H1 (cell line): ENCODE measurements at regions not wholly inside any gene's neighbourhood (a gene's known extent, or its start where the extent isn't known, plus 50 kb on each side); places are given as distances from the start of the nearest gene placed in this dataset.

Experiments
- CBX8 ChIP-seq: fragments of 300-800, 300-1000 bp; sonication (generic); IDR thresholded peaks from 2 replicates; pipeline ENCODE4 v1.7.1; 2016; ENCODE audit warnings: low read depth, low read length, borderline replicate concordance
- EP300 ChIP-seq, 2 experiments: IDR thresholded peaks; 1 replicate in 1 of 2; 2 replicates in 1 of 2; pipeline ENCODE4 v1.6.1; 2011 to 2012; ENCODE audit warnings: low read depth in 2 of 2, low read length in 2 of 2, mild to moderate bottlenecking in 2 of 2, borderline replicate concordance in 1 of 2, inconsistent platforms in 1 of 2, moderate library complexity in 1 of 2
- EZH2 ChIP-seq: fragments of 200-600 bp; sonication (generic); IDR thresholded peaks from 2 replicates; pipeline ENCODE4 v1.7.1; 2012; ENCODE audit warnings: low read depth, mild to moderate bottlenecking, moderate library complexity, low read length, inconsistent platforms; ENCODE audit not compliant: severe bottlenecking
- KDM1A ChIP-seq: fragments of 200-600, 300-600 bp; sonication (generic); IDR thresholded peaks from 2 replicates; pipeline ENCODE4 v1.7.1; 2016; ENCODE audit warnings: mild to moderate bottlenecking, low read length, borderline replicate concordance
- NRF1 ChIP-seq: IDR thresholded peaks from 2 replicates; pipeline ENCODE4 v1.6.1; 2011; ENCODE audit warnings: mild to moderate bottlenecking, low read depth, low read length, improper control_type of control experiment

DNA sequence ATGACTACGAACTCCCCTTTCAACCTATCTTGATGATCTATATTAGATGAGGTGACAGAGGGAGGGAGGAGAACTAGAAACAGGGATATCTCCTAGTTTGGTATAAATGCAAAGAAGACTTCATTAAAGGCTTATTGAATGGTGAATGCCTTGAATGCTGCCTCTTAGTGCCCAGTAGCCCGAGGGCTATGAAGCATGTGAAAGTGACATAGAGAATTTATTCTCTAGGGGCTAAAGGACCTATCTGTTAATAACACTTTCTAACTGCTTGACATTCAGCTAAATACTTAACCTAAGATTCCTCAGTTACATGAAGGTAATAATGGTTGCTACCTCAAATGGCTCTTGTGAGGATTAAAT is 764.1 kb downstream of the LTN1 start (continued):
- TF ChIP-seq EZH2 (no peak), KDM1A (no peak), NRF1 (no peak), EP300 (IDR thresholded peaks at IDR 0.05; ENCODE audit: borderline replicate concordance in 1 of 2, low read depth in 2 of 2, low read length in 2 of 2) (no peak), CBX8 (no peak)
